ENCODE measurements at regions not wholly inside any gene's neighbourhood (a gene's known extent, or its start where the extent isn't known, plus 50 kb on each side); places are given as distances from the start of the nearest gene placed in this dataset.

- no peak for DNase-seq (ENCODE audit: low read depth in 1 of 2, low spot score in 1 of 2)
- 65% methylated on average over 3 of the region's 3 CpGs for WGBS (ENCODE audit: missing lambda C conversion rate)
- H3K4me3 ChIP-seq = no peak overlapping the region
- no peak overlapping the region for H3K27ac ChIP-seq
- POLR2A ChIA-PET = no interaction called here
- H3K4me2 ChIP-seq = no peak overlapping the region
- CTCF ChIA-PET = interaction anchor here (1.2 to 2.6 kb wide), 2 partner anchors 143 to 151 kb away, joined by 5 to 13 read pairs; no protein-coding TSS in a partner anchor
- H3K4me1 ChIP-seq = peaks cover 12% of the 10 kb centered on the region
- no peak for FAIRE-seq
- ATAC-seq = no peak
- TF ChIP-seq PHF8 (IDR thresholded peaks at IDR 0.05; ENCODE audit: borderline replicate concordance, low read depth) (no peak), SMC3 (IDR thresholded peaks at IDR 0.05) (no peak), RNF2 (IDR thresholded peaks at IDR 0.05; ENCODE audit: borderline replicate concordance, low read depth) (no peak), MAX (IDR thresholded peaks at IDR 0.05) (no peak)
- no peaks in the 10 kb centered on the region for H3K9me3 ChIP-seq
These were observed 59.3 kb upstream of the CLMP start for GRCh38 chr11:123254357-123254756.

DNA sequence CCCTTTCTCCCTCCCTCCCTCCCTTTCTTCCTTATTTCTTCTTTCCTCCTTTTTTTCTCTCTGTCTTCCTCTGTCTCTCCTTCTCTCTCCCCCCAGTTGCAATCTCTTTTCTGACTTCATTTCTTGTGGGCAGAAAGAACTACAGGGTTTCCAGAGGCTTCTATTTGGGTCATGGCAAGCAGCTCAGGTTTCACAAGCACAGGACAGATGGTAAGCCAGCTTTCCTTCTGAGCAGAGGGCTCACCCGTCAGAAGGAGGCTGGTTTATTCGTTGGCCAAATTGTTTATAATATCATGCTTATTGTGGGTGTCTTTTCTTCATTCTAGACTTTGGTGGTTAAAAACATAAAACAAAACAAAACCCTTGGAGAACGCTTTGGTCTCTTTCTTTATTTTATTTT, 58.9 kb upstream of the CLMP start:
- WGBS (ENCODE audit: missing lambda C conversion rate) = 83% methylated on average over 3 of the region's 3 CpGs
- CTCF ChIA-PET = interaction anchor here (2.6 to 3.0 kb wide), 2 partner anchors 142 to 150 kb away, joined by 13 to 17 read pairs; no protein-coding TSS in a partner anchor

DNA sequence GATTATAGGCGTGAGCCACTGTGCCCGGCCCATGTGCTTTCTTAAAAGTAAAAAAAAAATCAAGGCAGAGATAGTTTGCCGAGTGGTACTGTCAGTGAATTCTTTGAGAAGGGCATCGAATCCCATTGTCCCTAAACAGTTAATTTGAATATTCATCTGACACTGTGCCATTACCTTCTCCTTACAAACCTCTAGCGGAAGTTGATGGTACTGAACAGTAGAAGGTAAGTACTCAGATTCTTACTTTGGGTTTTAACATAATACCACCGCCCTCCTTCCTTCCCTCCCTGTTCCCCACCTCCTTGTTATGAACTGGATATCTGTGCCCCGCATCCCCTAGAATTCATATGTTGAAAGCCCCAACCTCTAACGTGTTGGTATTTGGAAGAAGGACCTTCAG, 58.2 kb upstream of the CLMP start:
- H3K4me2 ChIP-seq = no peak overlapping the region
- no peak for FAIRE-seq
- no peak for DNase-seq (ENCODE audit: low read depth in 1 of 2, low spot score in 1 of 2)
- ChIA-PET POLR2A (interaction anchor here (0.7 kb wide), 1 partner anchor 41 kb away, joined by 3 read pairs; no protein-coding TSS in a partner anchor), CTCF (interaction anchor here (0.7 to 3.0 kb wide), 4 partner anchors 67 to 150 kb away, joined by 3 to 17 read pairs (median 8); no protein-coding TSS in a partner anchor)
- H3K4me1 ChIP-seq = peaks cover 16% of the 10 kb centered on the region
- WGBS (ENCODE audit: missing lambda C conversion rate) = 86% methylated on average over 8 of the region's 8 CpGs
- no peak for ATAC-seq
- H3K9me3 ChIP-seq = no peaks in the 10 kb centered on the region
- no peak for TF ChIP-seq TP53 (CRISPR knock-in tag; IDR thresholded peaks at IDR 0.05)
- TF ChIP-seq, protein P1, sequence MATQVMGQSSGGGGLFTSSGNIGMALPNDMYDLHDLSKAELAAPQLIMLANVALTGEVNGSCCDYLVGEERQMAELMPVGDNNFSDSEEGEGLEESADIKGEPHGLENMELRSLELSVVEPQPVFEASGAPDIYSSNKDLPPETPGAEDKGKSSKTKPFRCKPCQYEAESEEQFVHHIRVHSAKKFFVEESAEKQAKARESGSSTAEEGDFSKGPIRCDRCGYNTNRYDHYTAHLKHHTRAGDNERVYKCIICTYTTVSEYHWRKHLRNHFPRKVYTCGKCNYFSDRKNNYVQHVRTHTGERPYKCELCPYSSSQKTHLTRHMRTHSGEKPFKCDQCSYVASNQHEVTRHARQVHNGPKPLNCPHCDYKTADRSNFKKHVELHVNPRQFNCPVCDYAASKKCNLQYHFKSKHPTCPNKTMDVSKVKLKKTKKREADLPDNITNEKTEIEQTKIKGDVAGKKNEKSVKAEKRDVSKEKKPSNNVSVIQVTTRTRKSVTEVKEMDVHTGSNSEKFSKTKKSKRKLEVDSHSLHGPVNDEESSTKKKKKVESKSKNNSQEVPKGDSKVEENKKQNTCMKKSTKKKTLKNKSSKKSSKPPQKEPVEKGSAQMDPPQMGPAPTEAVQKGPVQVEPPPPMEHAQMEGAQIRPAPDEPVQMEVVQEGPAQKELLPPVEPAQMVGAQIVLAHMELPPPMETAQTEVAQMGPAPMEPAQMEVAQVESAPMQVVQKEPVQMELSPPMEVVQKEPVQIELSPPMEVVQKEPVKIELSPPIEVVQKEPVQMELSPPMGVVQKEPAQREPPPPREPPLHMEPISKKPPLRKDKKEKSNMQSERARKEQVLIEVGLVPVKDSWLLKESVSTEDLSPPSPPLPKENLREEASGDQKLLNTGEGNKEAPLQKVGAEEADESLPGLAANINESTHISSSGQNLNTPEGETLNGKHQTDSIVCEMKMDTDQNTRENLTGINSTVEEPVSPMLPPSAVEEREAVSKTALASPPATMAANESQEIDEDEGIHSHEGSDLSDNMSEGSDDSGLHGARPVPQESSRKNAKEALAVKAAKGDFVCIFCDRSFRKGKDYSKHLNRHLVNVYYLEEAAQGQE (IDR thresholded peaks at IDR 0.05) = no peak
- TF ChIP-seq PBX3 (IDR thresholded peaks at IDR 0.05) = no peak
- TF ChIP-seq HOXB5 (CRISPR knock-in tag; IDR thresholded peaks at IDR 0.05) = no peak
- no peak for TF ChIP-seq RARB (CRISPR knock-in tag; IDR thresholded peaks at IDR 0.05)
- no peak for TF ChIP-seq RAD21 (conservative IDR thresholded peaks at IDR 0.05 in 1 of 2, IDR thresholded peaks at IDR 0.05 in 1 of 2)
- no peak for TF ChIP-seq MAX (IDR thresholded peaks at IDR 0.05)
- no peak for TF ChIP-seq POLR2A (IDR thresholded peaks at IDR 0.05; ENCODE audit: low read length)
- no peak for TF ChIP-seq ZFP36 (IDR thresholded peaks at IDR 0.05; ENCODE audit: borderline replicate concordance, partially characterized antibody)
- H3K27ac ChIP-seq = no peak overlapping the region
- no peak overlapping the region for H3K4me3 ChIP-seq

More for the DNA sequence above, 58.9 kb upstream of the CLMP start:
- Histone ChIP-seq H3K4me2 (no peak overlapping the region), H3K9me3 (no peaks in the 10 kb centered on the region), H3K4me1 (peaks cover 16% of the 10 kb centered on the region), H3K4me3 (no peak overlapping the region), H3K27ac (no peak overlapping the region)
- TF ChIP-seq CHD4 (IDR thresholded peaks at IDR 0.05; ENCODE audit: borderline replicate concordance) (no peak), ZC3H11A (IDR thresholded peaks at IDR 0.05) (no peak), HDAC2 (IDR thresholded peaks at IDR 0.05) (no peak), HEYL (CRISPR knock-in tag; IDR thresholded peaks at IDR 0.05) (no peak), ESRRA (IDR thresholded peaks at IDR 0.05; ENCODE audit: borderline replicate concordance, low read length) (no peak), EHMT2 (IDR thresholded peaks at IDR 0.05; ENCODE audit: low read depth) (no peak), PBX3 (IDR thresholded peaks at IDR 0.05) (no peak), RNF2 (IDR thresholded peaks at IDR 0.05; ENCODE audit: borderline replicate concordance, low read depth) (no peak), KDM5A (IDR thresholded peaks at IDR 0.05) (no peak), ATOH8 (CRISPR knock-in tag; IDR thresholded peaks at IDR 0.05; ENCODE audit: low read depth) (no peak), RCOR1 (IDR thresholded peaks at IDR 0.05; ENCODE audit: low read depth, low read length) (no peak), HOXB5 (CRISPR knock-in tag; IDR thresholded peaks at IDR 0.05) (no peak), ZSCAN20 (CRISPR knock-in tag; IDR thresholded peaks at IDR 0.05) (no peak), GATA3 (IDR thresholded peaks at IDR 0.05; ENCODE audit: borderline replicate concordance) (no peak), RAD21 (conservative IDR thresholded peaks at IDR 0.05 in 1 of 2, IDR thresholded peaks at IDR 0.05 in 1 of 2) (no peak), RFX5 (IDR thresholded peaks at IDR 0.05) (no peak), EHF (CRISPR knock-in tag; IDR thresholded peaks at IDR 0.05) (no peak), POLR2AphosphoS2 (conservative IDR thresholded peaks at IDR 0.05; ENCODE audit: low read length) (no peak)
- ATAC-seq (no peak), DNase-seq (ENCODE audit: low read depth in 1 of 2, low spot score in 1 of 2) (no peak), FAIRE-seq (no peak)
- POLR2A ChIA-PET = no interaction called here
